SK-N-SH treated with all-trans-retinoic acid at 6 μM for 48 hours (cell line): ENCODE measurements at regions not wholly inside any gene's neighbourhood (a gene's known extent, or its start where the extent isn't known, plus 50 kb on each side); places are given as distances from the start of the nearest gene placed in this dataset.

Experiments
- RARB ChIP-seq: fragments of 250-450 bp; sonication (Bioruptor Pico); IDR thresholded peaks from 2 replicates; pipeline ENCODE4 v1.8.0; 2021; ENCODE audit warnings: mild to moderate bottlenecking, moderate library complexity
- TCF4 ChIP-seq: fragments of 250-450 bp; sonication (Bioruptor Pico); IDR thresholded peaks from 2 replicates; pipeline ENCODE4 v1.8.0; 2021; ENCODE audit warnings: mild to moderate bottlenecking, moderate library complexity, borderline replicate concordance
- ZFP3 ChIP-seq: fragments of 250-450 bp; sonication (Bioruptor Pico); IDR thresholded peaks from 2 replicates; pipeline ENCODE4 v1.5.0; 2020; ENCODE audit warnings: mild to moderate bottlenecking, moderate library complexity
- ZFP30 ChIP-seq: fragments of 450-650 bp; formaldehyde crosslinking; IDR thresholded peaks from 2 replicates; pipeline ENCODE4 v1.5.0; 2022; ENCODE audit warnings: mild to moderate bottlenecking, moderate library complexity
- ZNF70 ChIP-seq: fragments of 450-650 bp; formaldehyde crosslinking; IDR thresholded peaks from 2 replicates; pipeline ENCODE4 v1.5.0; 2020; ENCODE audit warnings: mild to moderate bottlenecking, moderate library complexity
- ZNF8 ChIP-seq: fragments of 450-650 bp; formaldehyde crosslinking; IDR thresholded peaks from 2 replicates; pipeline ENCODE4 v1.5.0; 2020; ENCODE audit warnings: mild to moderate bottlenecking, moderate library complexity

DNA sequence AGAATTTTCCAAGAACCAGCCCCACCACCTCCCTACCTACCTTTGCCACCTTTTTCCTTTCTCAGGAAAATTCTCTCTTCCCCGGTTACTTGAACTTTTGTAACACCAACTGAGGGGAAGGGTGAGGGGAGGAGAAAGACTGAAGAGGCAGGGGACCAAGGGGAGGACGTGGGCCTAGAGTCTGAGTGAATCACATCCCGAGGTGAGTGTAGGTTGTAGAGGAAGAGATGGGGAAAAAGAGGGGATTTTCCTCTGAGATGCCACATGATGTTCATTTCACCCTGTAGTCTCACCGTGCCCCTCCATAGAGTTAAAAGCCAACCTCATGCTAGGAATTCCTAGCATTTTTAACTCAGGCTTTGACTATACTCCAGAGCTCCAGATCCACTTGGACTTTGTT is 311.8 kb downstream of the RPAP3 start:
- no peak for TF ChIP-seq ZFP30
- TF ChIP-seq ZFP3 (CRISPR knock-in tag): no peak
- no peak for TF ChIP-seq ZNF70 (CRISPR knock-in tag)
- TF ChIP-seq ZNF8 (CRISPR knock-in tag): no peak
- TF ChIP-seq RARB (CRISPR knock-in tag): no peak
- TF ChIP-seq TCF4 (CRISPR knock-in tag): no peak
